ENCODE measurements at regions not wholly inside any gene's neighbourhood (a gene's known extent, or its start where the extent isn't known, plus 50 kb on each side); places are given as distances from the start of the nearest gene placed in this dataset.

GRCh38 chr6:87995461-87995860 is 52.2 kb upstream of the SPACA1 start:
- no peak for DNase-seq (ENCODE audit: low read depth, low spot score)

DNA sequence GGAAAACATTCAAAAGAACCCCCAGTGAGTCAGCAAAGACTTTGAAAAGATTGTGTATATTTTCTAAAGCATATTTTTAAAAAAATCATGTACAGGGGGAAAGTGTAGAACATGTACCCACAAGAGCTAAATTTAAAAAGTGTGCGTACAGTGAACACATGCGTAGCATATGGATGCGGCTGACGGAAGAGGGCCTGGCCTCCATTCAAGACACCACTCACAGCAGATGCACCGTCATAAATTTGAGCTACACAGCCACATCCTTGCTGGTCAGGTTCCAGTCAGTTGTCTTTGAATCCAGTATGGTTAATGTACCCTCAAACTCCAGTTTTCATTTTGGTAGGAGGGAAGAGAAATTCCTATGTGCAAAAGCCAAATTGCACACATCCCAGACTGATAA is 54.3 kb upstream of the SPACA1 start:
- DNase-seq (ENCODE audit: low read depth, low spot score), result no peak

- no peak for DNase-seq (ENCODE audit: low read depth, low spot score)
These were observed 56.8 kb upstream of the SPACA1 start for GRCh38 chr6:87990871-87991270.

GRCh38 chr6:87982134-87982533 is 65.5 kb upstream of the SPACA1 start:
- no peak for DNase-seq (ENCODE audit: low read depth, low spot score)

DNA sequence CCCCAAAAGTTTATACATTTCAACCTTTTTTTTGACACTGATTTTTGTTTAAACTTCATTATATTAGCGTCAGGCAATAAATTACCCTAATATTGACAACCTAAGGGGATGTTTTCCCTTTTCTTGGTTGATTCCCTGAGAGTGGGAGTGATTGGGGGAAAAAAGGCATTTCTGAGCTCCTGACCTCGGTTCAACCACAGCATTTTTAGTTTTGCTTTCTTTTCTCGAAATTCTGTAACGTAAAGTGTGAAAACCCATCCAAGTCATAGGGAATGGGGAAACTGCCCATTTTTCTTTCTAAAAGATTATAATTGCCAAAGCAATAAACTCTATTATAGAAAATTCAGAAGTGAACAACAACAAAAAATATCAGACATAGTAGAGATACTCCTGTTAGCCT is 67.9 kb upstream of the SPACA1 start:
- DNase-seq (ENCODE audit: low read depth, low spot score), result no peak

DNA sequence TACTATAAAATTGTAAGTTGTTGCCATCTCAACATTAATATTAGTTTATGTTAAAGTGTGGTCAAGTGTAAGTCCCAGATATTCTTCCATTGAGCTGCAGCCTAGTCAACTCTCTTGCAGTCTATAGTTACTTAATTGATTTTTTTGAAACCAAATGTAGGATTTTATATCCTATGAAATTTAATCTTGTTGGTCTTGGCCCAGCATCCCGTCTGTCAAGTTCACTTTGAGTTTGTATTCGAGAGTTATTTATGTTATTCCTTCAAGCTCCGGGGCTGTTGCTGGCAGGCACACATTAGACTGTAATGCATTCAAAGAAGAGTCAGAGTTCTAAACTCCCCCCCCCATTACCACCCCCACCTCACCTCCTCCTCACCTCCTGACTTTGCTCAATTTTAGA is 71.0 kb upstream of the SPACA1 start:
- no peak for DNase-seq (ENCODE audit: low read depth, low spot score)

- no peak for DNase-seq (ENCODE audit: low read depth, low spot score)
These were observed 72.1 kb upstream of the SPACA1 start for GRCh38 chr6:87975561-87975960.

DNA sequence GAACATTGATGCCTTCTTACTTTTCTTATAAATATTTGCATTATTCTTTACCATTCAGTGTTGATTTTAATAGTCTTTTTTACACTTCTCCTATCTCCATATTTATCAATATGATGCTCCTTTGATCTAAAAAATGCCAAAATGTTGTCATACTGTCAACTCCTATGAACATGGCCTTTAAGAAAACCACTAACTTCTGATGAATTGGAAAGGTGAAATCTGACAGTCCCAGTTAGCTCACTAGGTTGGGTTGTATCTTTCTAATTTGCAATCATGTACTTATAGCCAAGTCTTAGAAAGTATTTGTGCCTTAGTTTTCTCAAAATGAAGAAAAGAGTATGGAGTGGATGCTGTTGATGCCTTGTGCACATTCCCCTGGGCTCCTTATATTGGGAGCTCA is 75.4 kb upstream of the SPACA1 start:
- no peak for DNase-seq (ENCODE audit: low read depth, low spot score)

DNA sequence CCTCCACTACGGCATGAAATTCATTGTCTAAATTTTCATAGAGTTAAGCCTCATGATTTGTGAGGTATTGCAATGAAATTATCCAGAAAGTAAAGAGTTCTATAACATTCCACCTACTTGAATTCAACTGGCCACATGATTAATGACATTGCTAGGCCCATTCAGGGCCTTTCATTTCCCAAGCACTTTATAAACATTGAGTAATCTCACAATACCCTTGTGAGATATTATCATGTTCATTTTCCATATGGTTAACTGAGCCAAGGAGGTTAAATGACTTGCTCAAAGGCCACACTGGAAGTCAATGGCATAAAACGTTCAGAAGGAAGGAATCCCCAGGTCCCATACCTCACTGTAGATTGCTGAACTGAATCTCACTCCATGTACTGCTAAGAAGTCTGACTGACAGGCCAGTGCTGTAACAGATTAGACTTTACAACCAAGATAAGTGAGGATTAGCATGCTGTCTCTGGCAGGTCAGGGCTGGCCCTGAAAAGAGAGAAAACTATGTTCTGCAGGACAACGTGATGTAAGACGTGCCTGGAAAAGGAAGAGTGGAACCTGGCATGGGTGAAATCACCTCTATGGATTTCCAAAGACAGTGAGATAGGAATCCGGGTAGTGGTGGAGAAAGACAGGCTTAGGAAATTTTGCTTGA is 75.9 kb upstream of the SPACA1 start:
- no peak for DNase-seq (ENCODE audit: low read depth, low spot score)

DNA sequence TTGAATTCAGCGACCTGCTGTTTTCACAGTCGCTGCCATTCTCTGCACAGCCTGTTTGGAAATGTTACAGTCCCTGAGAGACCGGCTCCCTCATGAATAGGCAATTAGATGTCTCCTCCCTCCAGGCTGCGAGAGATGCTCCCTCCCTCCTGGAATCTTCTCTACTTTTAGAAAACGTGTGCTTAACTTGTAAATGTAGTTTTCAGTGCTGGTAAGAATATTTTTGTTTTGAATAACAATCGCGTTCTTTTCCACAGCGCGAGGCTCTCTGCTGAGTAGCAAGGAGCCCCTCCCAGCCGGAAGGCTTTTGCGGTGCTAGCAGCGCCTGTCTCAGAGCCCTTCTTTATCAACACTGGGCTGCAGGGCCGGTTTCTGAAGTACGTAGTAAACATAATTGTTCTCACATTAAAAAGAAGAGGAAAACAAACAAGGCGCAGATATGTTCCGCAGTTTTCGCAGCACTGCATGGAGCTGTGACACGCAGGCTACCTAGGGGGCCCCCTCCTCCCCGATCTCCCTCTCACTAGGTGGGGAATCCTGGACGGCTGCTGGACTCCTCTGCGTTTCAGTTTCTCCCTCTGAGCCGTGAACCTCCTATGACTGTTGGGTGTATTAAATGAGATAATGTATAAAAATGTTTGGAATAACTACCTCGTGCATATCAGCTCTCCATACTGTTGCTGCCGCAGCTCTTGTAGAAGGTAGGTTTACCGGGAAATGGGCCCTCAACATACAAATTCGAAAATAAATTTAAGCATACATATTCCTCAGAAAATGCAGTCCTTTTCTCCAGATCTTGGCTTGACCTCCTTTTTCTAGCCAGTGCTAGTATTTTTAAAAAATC is 79.0 kb upstream of the SPACA1 start:
- DNase-seq (ENCODE audit: low read depth, low spot score), result no peak

DNA sequence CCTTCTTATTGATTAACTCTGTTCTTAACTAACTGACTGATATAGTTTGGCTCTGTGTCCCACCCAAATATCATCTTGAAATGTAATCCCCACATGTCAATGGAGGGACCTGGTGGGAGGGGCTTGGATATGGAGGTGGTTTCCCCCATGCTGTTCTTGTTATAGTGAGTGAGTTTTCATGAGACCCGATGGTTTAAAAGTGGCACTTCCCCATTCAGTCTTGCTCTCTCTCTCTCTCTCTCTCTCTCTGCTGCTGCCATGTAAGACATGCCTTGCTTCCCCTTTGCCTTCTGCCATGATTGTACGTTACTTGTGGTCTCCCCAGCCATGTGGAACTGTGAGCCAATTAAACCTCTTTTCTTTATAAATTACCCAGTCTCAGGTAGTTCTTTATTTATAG is 81.8 kb upstream of the SPACA1 start:
- DNase-seq (ENCODE audit: low read depth, low spot score), result no peak

DNA sequence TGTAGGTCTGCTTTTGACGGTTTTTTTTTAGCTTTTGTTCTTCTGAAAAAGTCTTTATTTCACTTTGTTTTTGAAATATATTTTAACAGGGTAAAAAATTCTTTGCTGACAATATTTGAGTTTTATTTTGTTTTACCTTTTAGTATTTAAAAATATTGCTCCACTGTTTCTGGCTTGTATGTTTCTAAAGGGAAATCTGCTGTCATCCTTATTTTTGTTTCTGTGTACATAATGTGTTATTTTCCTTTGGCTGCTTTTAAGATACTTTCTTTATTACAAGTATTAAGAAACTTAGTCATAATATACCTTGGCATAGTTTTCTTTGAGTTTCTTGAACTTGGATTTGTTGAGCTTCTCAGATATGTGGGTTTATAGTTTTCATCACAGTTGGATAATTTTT is 88.6 kb upstream of the SPACA1 start:
- DNase-seq (ENCODE audit: low read depth, low spot score), result no peak

DNA sequence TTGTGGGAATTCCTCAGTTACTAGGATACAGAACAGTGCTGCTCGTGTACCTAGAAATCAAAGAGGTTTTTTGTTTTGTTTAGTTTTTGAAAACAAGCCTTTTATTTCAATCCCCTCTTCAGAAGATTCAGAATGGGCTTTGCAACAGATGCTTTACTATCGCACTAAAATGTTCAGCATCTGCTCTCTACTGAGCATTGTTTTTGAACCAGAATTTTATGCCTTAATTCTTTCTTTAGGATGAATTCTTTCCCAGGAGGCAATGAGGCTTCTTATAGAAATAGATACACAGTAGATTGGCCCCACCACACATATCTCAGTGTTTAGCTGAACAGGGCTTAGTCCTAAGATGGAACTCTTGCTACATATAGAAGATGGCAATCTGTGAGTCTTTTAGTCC is 95.9 kb upstream of the SPACA1 start:
- no peak for DNase-seq (ENCODE audit: low read depth, low spot score)

DNA sequence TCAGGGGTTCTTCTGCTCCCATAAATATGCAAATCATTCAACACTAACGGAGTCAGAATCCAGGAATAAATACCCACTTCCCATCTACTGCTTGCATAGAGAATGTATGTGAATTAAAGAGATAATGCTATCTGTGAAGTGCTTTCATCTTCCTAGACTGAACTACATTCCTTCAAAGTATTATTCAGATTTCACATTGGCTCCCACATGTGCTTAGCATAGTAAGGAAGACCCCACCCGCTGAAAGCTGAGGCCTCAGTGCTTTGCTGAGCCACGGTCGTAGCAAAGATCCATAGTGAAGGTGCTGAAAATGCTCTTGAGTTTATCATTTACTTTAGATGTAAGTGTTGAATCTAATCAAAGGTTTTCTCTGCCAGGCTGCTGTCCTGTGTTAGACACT is 97.0 kb upstream of the SPACA1 start:
- DNase-seq (ENCODE audit: low read depth, low spot score), result no peak

DNA sequence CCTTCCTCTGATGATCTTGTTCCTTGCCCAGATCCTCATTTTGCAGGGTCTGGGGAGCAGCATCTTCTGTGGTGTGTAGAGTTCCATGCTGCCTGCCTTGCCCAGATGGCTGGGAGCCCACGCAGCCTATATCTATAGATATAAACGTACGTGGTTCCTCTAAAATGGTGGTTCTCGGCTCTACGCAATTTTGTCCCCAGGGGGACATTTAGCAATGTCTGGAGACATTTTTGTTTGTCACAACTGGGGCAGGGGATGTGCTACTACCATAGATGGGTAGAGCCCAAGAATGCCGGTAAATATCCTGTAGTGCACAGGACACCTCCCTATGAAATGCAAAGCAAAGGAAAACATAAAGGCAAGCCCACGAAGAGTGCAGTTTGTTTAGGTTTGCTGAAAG is 98.4 kb upstream of the SPACA1 start:
- no peak for DNase-seq (ENCODE audit: low read depth, low spot score)

- no peak for DNase-seq (ENCODE audit: low read depth, low spot score)
These were observed 101.0 kb upstream of the SPACA1 start for GRCh38 chr6:87946669-87947068.

- no peak for DNase-seq (ENCODE audit: low read depth, low spot score)
These were observed 101.7 kb upstream of the SPACA1 start for GRCh38 chr6:87945966-87946365.

DNA sequence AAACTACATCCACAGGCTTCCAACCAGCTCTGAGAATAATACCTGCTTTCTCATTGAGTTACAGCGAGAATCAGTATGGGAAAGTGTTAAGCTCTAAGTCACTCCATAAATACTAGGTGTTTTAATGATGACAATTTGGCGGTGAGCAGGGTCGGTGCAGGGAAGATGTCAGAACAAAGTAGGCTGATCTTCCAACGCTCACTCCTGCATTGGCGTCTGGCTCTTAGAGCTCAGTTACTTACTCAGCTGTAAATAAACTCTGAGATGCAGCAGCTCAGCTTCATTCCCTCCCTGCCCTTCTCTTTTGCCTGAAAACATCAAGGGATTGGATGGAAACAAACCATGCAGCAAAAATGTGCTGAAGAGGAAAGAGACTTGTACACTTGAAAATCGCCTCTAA is 102.5 kb upstream of the SPACA1 start:
- DNase-seq (ENCODE audit: low read depth, low spot score), result no peak

GRCh38 chr6:87944541-87944954 is 103.1 kb upstream of the SPACA1 start:
- DNase-seq (ENCODE audit: low read depth, low spot score), result no peak

- no peak for DNase-seq (ENCODE audit: low read depth, low spot score)
These were observed 104.5 kb upstream of the SPACA1 start for GRCh38 chr6:87943191-87943590.

DNA sequence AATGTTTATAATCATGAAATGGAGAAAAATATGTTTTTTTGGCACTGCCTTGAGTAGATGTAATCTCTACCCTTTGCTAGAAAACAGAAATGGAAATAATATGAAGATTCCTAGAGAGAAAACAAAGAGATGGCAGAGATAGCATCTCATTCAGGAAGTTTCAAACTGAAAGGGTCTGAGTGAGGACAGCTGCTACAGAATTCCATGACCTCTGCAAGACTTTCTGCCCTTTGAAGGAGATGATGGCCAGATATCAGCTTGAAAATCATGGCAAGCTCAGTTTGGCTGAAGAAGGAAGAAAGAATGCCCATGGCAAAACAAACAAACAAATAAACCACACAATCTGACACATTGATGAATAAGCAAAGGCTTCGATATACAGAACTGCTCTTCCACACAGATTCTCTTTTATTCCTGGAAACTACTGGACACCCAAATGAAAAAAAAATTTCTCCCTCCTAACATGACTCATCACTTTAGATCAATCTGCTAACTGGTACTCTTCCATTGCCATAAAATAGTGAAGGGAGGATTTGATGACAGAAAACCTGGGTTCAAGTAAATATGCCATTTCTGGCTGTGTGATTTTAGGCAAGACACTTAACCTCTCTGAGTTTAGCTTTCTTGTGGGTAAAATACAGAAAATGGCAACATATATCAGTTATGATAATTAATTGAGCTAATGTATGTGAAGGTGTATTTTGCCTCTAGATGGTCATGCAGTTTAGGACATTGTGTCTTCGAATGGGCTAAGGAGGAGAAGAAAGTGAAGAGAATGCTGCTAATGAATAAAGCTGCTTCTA is 105.9 kb upstream of the SPACA1 start:
- no peak for DNase-seq (ENCODE audit: low read depth, low spot score)

DNA sequence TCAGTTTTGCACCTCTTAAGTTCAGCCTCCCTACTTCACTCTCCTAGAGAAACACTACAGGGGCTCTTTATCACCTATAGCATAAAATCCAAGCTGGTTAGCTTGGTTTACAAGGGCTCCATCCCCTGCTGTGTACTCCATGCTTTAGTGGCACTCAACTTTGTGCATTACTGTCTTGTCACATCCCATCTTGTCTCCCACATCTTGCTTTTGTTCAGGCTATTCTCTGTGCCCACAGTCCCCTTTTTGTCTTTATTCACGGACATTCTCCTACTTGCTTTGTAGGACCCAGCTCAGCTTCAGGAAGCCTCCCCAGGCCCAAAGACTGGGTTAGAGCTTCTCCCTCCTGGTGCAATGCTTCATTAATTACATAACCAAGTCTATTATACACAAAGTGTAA is 107.9 kb upstream of the SPACA1 start:
- no peak for DNase-seq (ENCODE audit: low read depth, low spot score)

GRCh38 chr6:87938287-87938686 is 109.4 kb upstream of the SPACA1 start:
- no peak for DNase-seq (ENCODE audit: low read depth, low spot score)
